Dermis blood vessel endothelial cell (primary cell): ENCODE measurements at regions not wholly inside any gene's neighbourhood (a gene's known extent, or its start where the extent isn't known, plus 50 kb on each side); places are given as distances from the start of the nearest gene placed in this dataset.

ENCODE experiments used
- DNase-seq: peaks from one replicate; pipeline ENCODE4 v3.0.0; 2010

DNA sequence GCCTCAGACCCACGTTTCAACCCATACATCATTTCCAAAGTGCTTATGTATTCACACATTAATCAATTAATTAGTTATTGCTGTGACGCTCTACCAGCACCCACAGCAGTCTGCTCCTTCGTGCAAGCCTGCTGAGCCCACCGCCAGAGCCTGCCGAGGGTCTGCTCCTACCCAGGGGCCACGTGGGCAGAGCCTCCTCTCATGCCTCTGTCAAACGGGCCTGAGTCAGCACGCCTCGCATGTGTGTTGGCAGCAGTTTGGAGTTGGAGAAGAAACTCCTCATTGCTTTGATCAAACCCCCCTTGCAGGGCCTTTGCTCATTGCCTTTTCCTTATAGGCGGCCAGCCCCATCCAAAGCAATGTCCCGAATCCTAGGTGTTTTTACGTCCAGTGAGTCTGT lies 256.2 kb upstream of the IRX4 start:
- no peak for DNase-seq

DNA sequence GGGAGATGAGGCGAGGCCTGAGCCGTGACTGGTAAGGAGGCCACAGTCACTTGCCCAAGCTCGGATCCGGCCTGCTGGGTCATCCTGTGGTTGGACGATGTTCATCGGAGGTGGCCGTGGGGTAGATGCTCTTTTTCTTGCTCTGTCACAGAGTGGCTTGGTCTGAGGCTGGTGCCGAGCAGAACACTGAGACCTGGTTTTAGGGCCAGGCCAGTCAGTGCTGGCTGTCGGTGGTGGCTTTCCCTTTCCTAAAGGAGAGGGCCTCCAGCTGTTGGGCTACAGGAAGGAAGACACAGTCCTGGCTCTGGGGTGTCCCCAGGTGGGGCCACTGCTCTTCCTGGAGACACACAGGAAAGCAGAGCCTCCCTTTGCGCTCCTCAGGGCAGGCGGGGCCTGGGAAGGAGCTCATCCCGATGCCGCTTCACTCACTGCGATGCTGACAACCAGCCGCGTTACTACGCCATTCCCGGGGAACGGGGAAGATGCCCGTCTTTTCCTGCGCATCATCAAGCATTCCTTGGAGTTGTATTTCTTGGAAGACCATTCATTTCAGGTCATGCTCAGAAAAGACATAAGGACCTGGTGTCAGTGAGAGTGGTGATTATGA lies 254.8 kb upstream of the IRX4 start:
- DNase-seq, result no peak

DNA sequence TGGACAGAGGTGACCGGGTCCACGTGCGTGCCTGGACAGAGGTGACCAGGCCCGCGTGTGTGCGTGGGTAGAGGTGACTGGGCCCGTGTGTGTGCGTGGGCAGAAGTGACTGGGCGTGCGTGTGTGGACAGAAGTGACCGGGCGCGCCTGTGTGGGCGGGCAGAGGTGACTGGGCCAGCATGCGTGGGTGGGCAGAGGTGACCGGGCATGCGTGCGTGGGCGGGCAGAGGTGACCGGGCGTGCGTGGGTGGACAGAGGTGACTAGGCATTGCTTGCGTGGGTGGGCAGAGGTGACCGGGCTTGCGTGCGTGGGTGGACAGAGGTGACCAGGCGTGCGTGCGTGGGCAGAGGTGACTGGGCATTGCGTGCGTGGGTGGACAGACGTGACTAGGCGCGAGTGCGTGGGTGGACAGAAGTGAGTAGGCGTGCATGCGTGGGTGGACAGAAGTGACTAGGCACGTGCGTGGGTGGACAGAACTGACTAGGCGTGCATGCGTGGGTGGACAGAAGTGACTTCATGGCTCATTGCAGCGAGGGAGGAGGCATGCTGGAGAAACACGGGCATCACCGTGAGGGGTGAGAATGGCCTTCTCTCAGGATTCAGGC lies 254.1 kb upstream of the IRX4 start:
- DNase-seq, result no peak

DNA sequence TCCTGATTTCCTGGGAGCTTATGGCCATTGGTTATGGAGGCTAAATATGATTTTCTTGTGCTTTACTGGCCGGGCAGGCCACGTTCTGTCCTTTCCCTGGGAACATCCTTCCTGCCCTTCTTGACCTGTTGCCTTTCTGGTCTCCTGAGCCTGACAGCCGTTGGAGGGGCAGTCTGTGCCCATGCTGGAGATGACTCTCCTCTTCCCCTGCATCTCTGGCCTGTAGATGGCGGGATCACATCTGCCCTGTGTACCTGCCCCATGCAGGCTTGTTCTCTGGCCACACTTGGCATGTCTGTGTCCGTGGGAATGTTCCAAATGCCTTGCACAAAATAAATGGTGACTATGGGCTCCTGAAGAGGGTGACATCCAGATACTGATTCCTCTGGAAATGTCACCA lies 253.1 kb upstream of the IRX4 start:
- no peak for DNase-seq

DNA sequence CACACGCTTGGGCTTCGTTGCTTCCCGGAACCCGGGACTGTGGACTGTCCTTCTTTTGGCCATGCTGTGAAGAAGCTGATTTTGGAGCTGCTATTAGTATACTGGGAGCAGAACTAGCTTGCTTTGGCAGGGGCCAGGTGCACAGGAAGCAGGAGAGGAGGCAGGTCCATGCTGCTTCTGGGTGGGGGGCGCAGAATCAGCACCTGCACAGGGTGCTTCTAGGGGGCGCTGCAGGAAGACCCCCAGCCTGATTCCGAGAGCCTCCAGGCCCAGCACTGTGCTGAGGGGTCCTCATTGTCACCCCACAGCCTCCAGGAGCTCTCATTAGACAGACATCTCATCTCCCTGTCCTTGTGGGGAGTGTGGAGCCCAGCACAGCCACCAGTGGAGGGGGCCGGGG lies 252.6 kb upstream of the IRX4 start:
- DNase-seq, result no peak

DNA sequence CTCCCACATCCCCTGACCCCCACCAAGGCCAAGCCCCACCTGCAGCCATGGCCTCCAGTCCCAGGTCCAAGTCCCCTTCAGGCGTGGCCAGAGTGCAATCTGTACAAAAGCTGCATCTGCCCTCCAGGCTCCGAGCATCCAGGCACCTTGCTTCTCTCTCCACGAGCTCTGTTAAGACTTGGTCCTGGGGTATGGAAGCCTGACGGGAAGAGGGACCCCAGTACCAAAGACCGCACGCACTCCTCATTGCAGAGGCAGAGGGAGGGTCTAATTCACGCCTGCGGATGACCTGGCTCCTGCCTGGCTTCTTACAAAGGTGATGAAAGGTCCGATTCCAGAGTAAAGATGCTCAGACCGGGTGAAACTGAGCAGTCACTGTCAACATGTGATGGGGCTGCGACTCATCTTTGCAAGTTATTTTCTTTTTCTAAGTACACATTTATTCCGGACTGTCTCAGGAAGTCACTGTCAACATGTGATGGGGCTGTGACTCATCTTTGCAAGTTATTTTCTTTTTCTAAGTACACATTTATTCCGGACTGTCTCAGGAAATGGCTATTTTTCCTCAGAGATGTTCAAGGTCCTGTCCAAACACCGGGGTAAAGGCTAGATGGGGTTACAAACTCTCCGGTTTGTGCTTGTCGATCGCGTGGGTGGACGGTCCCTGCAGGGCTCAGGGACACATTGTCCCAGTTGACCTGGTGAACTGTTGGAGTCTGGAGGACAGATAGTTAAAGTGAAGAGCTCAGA lies 252.0 kb upstream of the IRX4 start:
- no peak for DNase-seq

DNA sequence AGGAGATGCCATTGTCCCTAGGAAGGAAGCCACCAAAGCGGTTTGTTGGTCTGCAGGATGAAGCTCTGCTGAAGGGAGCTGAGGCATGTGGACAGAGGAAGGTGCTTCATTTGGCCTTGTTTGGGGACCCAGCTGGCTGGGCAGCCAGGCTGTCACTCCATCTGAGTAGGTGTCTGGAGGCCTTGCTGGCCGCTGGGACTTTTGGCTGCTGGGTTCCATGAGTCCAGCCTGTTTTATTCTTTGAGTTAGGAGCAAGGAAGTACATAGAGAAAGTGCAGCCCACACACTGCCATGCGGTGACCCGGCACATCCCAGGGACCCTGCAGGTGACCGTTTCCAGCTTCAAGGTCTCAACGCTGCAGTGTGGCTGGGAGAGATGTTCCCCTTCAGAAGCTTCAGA lies 251.2 kb upstream of the IRX4 start:
- DNase-seq, result no peak

DNA sequence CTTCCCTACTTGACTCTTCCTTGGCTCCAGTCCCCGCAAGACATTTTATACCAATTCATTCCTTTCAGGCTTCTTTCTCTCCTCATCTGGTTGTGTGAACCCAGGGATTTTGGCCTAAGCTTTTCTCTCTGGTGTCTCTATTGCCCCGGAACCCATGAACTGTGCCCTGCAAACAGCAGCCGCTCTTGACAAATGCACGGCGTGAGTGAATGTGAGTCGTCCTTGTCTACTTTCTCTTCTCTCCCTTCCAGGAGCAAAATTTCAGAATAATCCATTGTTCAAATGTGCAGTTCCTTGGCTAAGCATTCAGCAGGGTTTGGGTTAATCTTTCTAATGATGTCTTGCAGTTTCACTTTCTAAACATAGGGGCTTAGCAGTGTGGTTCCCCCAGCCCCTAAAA lies 250.4 kb upstream of the IRX4 start:
- DNase-seq, result peak; percentile 2

DNA sequence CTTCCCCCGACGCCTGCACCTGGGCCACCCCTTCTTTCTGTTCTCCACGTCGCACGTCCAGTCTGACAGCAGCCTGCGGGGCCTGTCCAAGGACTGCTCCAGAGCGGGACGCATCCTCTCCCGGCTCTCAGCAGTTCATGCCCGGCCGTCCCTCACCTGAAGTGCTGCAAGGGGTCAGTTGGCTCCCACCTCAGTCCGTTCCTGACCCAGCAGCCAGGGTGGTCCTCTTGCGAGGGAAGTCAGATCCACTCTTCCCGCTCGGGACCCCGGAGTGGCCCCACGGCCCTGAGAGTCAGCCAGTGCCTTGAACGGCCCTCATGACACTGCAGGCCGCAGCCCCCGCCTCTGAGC lies 249.7 kb upstream of the IRX4 start:
- DNase-seq, result no peak

DNA sequence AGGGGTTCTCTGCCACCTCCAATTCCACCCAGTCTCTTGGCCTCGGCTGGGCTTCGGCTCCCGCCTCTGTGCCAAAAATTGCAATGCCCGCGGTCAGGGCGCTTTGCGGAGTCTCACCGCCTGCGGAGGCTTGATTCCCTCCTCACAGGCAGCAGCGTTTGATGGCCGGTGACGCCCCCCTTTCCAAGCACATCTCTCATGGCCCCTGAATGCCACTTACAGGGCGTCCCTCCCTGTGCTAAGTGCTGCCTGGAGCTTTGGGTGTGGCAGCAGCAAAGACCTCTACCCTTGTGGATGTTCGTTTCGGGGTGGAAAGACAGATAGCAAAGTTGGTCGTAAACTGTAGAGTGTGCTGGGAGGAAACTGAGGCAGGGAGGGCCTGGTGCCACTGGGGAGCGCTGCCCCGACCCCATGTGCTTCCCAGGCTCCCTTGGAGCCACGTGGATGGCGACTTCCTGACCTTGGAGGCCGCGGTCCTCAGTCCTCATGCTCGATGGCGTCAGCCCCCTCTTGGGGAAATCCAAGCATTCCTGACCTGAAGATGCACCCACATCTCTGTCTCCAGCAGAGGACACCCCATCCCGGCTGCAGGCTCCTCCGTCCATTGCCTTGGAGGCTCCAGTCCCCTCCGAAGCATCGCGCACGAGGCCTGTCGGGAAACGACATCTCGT lies 249.2 kb upstream of the IRX4 start:
- no peak for DNase-seq

DNA sequence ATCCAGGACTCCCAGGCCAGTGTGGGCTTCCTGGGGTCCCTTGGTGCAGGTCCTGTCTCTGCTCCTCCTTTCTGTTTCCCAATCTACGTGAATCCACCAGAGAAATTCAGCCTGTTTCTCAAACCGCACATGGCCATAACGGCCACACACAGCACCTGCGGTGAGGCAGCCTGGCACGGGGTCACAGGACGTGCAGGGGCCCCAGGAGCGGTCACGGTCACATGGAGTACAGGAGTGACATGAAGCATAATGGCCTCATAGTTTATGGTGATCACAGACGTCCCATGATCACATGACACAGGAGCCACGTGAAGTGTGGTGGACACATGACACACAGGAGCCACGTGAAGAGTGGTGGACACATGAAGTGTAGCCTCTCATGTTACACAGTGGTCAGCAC lies 248.5 kb upstream of the IRX4 start:
- no peak for DNase-seq

DNA sequence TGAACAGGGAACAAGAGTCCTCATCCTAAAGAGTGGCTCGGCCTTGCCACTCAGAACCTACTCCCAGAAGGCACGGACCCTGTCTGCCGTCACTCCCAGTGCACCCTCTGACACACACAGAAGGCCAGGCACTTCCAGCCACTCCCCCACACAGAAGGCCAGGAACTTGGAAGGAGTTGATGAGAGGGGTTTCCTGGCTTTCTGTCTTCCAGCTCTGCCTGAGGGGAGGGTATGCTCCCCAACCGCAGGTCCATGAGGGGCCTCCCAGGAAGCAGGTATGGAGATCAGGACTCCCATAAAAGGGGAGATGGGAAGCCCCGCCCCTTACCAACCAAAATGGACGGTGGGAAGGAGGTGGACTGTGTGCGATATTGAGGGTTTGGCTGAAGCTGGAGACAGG lies 247.6 kb upstream of the IRX4 start:
- no peak for DNase-seq

DNA sequence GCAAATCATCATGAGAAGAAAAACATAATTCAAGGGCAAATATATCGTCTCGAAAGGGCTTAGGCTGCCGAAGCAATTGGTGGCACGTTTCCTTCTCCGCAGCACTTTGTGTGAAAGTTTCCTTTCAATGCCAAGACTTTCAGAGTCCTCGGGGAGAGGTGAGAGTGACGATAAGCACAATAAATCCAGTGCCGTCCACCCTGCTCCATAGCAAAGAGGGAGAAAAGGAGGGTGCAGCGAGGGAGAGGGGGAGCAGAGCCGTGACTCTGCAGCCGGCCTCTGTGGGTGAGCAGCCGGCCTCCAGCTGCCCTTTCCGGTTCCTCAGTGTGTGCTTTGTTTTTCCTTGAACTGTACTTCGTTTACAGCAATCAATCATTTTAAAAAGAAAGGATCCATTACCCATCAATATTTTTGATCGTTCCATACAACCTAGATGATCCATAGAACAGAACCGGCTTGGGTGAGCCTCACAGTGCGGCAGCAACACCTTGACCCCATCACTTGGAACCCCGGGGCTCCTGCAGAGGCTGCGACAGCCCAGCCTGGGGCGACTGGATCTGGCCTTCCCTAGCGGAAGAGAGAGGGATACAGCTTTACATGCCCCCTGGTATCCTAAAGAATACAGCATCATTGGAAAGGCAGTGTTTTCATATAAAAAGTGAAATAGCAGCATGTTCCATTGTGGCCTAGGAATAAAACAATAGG lies 247.0 kb upstream of the IRX4 start:
- DNase-seq, result no peak

DNA sequence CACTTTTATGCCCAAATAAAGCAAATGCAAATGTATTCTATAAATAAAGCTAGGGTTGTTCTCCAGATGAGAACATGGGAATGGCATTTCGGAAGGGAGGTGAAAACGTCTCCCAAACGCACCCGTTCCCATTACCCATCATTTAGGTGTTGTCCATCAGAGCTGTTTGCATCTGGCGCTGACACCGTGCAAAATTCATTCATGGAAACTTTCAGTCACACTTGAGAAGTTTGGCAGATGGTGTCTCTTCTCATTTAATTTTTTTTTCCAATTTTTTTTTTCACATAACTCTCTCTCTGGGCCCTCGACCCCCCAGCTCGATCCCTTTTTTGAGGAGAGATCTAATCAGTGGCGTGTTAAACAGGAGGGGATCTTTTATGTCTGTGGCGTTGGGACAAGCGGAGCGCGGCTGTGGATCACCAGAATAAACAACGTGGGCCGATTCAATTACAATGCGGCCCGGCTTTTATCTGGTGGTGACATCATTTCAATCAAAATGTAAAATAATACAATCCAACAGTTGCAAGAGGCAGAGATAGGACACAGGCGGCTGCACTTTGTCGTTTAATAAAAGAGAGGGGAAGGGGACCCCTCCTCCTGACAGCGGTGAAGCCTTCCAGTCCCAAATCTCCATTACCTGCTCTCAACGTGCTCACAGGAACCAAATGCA lies 246.1 kb upstream of the IRX4 start:
- DNase-seq, result no peak

DNA sequence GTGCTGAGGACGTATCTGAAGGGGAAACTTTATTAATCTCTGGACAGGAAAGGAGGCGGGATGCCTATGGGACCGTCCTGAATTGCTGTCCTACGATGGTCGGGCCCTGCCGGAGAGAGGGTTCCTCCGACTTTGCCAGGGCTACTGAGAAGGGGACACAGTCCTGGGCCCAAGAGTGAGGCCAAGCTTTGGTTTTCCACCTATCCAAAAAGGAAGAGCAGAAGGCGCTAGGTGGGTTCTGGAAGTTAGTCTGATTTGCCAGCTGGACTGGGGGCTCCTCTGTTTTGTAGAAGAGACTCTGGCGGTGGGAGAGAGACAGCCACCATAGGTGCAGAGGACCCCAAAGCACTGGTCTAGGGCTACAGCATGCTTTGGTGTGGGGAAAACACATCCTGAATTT lies 243.8 kb upstream of the IRX4 start:
- DNase-seq, result no peak

DNA sequence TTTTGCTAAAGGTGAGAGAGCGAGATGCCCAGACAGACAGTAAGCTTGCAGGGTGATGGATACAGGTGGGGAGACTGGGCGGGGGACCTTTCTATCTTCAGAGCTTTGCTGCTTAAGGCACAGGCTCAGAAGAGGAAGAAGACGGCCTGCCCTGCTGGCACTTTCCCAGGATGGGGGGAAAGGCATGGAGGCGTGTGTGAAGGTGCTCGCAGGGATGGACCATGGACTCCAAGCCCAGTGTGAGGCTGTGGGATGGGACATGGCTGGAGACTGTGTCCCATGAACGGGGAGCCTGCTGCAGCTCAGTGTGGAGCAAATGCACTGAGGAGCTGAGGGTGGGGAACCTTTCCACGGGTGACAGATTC lies 243.2 kb upstream of the IRX4 start:
- no peak for DNase-seq

DNA sequence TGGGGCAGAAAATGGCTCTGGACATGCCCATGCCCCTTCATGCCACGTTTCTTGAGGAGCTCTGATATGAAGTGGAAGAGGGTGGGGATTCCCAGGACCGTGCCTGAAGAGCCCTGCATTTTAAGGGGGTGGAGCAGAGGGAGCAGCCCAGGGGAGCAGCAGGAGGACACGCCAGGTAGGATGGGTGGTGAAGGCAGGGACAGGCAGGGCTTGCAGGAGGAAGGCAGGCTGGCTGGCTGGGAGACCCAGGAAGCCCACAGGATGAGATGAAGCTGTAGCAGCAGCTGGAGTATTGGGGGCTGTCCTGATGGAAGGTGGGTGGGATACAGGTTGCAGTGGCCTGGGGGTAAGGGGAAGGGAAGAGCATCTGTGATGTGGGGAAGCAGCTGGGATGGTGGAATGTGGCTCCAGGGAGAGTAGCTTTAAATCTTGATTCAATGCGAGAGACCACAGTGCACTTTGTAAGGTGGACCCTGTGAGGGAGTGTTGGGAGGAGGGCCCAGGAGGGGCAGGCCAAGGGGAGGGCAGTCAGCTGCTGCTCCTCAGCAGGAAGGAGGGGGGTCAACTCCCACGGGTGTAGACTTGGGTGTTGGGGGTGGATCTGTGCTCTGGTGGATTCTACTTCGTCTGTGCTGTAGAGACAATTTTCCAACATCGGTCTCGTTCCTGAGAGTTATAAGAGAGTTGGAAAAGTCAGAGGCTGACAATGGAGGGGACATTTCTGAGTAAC lies 242.6 kb upstream of the IRX4 start:
- no peak for DNase-seq

DNA sequence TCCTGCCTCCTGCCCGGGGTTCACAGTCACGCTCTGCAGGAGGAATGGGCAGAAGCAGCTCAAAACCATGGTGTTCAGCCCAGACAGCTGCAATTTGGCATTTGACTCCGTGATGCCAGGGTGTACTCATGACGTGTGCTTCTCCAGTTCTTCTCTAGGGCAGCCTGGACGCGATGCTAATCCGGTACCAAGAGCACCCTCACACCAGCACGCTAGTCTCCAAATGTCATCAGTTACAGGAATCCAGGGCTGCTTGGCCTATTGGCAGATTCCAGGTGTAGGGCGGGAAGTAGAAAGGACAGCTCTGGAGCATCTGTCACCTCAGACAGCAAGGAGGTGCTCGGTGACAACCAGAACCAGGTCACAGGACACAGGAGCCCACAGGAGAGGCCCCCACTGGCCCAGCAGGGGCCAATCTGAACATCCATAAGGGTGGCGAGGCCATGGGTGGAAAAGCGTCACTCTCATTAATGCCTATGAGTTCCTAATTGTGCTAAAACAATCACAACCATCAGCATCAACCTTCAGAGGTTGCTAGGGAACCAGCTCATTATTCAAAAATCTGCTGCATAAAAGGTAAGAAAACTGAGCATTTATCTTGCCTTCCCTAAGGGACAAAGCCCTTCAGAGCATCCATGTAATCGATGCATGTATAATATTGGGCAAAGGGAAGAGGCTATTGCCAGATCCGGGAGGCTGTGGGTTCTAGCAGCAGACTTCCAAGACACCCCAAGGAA lies 241.9 kb upstream of the IRX4 start:
- DNase-seq, result no peak

DNA sequence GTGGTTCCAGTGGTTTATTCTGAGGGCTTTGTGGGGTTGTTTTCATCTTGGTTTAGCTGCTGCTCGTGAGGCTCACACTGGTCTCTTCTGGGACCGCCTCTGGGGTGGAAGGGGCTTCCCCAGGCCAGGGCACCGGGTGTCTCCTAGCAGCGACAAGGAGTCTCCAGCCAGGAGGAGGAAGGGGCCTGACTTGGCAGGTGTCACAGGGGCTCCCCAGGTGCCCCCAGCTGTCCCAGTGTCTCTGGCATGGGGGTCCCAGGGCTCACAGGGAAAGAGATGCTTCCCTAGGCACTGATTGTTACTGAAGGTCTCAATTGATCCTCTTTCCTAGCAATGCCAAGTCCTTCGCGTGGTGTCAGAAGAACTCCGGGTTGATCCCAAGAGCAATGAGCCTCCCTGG lies 241.1 kb upstream of the IRX4 start:
- DNase-seq, result no peak

DNA sequence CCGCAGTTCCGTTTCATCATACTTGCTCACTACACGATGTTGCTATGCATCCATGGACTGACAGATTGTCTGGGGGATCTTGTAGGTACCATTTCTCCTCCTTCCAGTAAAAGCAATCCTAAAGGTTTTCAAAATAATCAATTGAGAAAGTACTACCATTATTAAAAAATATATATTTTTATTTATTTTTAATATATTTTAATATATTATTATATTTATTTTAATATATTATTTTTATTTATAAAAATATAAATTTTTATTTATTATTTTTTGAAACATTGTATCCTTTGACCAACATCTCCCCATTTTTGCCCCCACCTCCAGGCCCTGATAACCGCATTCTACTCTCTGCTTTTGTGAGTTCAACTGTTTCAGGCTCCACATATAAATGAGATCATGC lies 237.6 kb upstream of the IRX4 start:
- DNase-seq, result no peak

DNA sequence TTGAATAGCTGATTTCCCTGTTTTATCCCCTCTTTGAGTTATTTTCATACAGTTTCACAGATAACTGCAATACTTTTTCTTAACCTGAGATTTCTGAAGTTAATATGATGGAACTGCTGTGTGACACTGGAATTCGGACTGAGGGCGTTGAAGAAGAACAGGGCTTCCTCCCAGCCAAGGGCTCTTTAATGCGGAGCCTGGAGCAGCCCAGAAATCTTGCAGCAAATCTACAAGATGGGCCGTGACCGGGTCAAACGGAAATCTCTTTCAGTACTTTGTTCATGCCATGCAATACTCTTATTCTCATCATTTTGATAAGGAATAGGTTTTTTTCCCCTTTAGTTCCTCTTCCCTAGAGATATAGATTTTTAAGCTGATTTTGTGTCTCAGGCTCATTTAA lies 236.8 kb upstream of the IRX4 start:
- no peak for DNase-seq
